SU-DHL-6 (cell line): ENCODE measurements at regions not wholly inside any gene's neighbourhood (a gene's known extent, or its start where the extent isn't known, plus 50 kb on each side); places are given as distances from the start of the nearest gene placed in this dataset.
"Not testable (repeated sequence)": the region's sequence is repeated elsewhere in the genome, so short reads cannot be mapped to it uniquely, and the experiment has no call there.

Source experiments
- H2AFZ ChIP-seq: fragments of 200-600 bp; sonication (generic); 2 replicates; pipeline ENCODE4 v1.6.1; 2014; ENCODE audit warnings: low read depth, mild to moderate bottlenecking, moderate library complexity, mixed read lengths, antibody characterized with exemption, low read length; ENCODE audit not compliant: severe bottlenecking
- H3F3A ChIP-seq: fragments of 200-600 bp; shearing (Covaris generic); 2 replicates; pipeline ENCODE4 v1.6.0; 2016; ENCODE audit warnings: antibody characterized with exemption, mild to moderate bottlenecking; ENCODE audit not compliant: insufficient read depth
- H3K27ac ChIP-seq: fragments of 200-600 bp; sonication (generic); 2 replicates; pipeline ENCODE4 v1.5.1; 2016; ENCODE audit warnings: low read depth, mild to moderate bottlenecking, low read length, moderate library complexity, mixed read lengths
- H3K27me3 ChIP-seq: fragments of 200-600 bp; sonication (generic), shearing (Covaris generic); 2 replicates; pipeline ENCODE4 v1.6.0; 2014; ENCODE audit warnings: mild to moderate bottlenecking, low read length
- H3K36me3 ChIP-seq: fragments of 200-600 bp; sonication (generic); 2 replicates; pipeline ENCODE4 v1.6.1; 2014; ENCODE audit warnings: mild to moderate bottlenecking, low read length, mixed read lengths
- H3K4me2 ChIP-seq: fragments of 300-600, 200-600 bp; shearing (Covaris generic), sonication (generic); 2 replicates; pipeline ENCODE4 v1.6.0; 2014; ENCODE audit warnings: low read length, low read depth, mild to moderate bottlenecking; ENCODE audit not compliant: poor library complexity, severe bottlenecking
- H3K4me3 ChIP-seq: fragments of 200-600 bp; sonication (generic); 2 replicates; pipeline ENCODE4 v1.5.1; 2014; ENCODE audit warnings: antibody characterized with exemption, low read length, mild to moderate bottlenecking, mixed read lengths; ENCODE audit not compliant: insufficient read depth, poor library complexity, severe bottlenecking
- H3K79me2 ChIP-seq: fragments of 200-600 bp; sonication (generic); 2 replicates; pipeline ENCODE4 v1.6.1; 2014; ENCODE audit warnings: mild to moderate bottlenecking, low read length, moderate library complexity; ENCODE audit not compliant: insufficient read depth
- H3K9ac ChIP-seq: fragments of 200-600 bp; sonication (generic); 2 replicates; pipeline ENCODE4 v1.7.0; 2014; ENCODE audit warnings: mild to moderate bottlenecking, low read length
- H3K9me2 ChIP-seq: fragments of 200-600 bp; sonication (generic); replicated peaks from 2 replicates; pipeline ENCODE4 v1.6.1; 2014; ENCODE audit warnings: low read length; ENCODE audit not compliant: insufficient read depth
- H3K9me3 ChIP-seq: fragments of 200-600 bp; sonication (generic); 2 replicates; pipeline ENCODE4 v1.6.1; 2014; ENCODE audit warnings: low read length, mixed read lengths; ENCODE audit not compliant: insufficient read depth
- H4K20me1 ChIP-seq: fragments of 200-600 bp; sonication (generic); 2 replicates; pipeline ENCODE4 v1.6.1; 2014; ENCODE audit warnings: low read depth, mild to moderate bottlenecking, antibody characterized with exemption, low read length, moderate library complexity, mixed read lengths
- CTCF ChIP-seq: fragments of 200-600 bp; sonication (generic); IDR thresholded peaks from one replicate; pipeline ENCODE4 v1.5.1; 2017; ENCODE audit warnings: antibody characterized with exemption, mild to moderate bottlenecking, low read length, moderate library complexity; ENCODE audit not compliant: insufficient read depth, poor library complexity, severe bottlenecking
- EZH2phosphoT487 ChIP-seq: fragments of 200-600 bp; sonication (generic), shearing (Covaris generic); conservative IDR thresholded peaks from 2 replicates; pipeline ENCODE4 v1.6.1; 2018; ENCODE audit warnings: mild to moderate bottlenecking, antibody characterized with exemption, low read length, moderate library complexity, mixed read lengths

GRCh38 chr6:112439432-112439831 lies 92.3 kb downstream of the RFPL4B start:
- H3K9me3 ChIP-seq, result no peaks in the 10 kb centered on the region
- no peaks in the 10 kb centered on the region for H3K9me2 ChIP-seq
- TF ChIP-seq CTCF, result no peak
- TF ChIP-seq EZH2phosphoT487, result no peak
- no peaks in the 10 kb centered on the region for H4K20me1 ChIP-seq
- H2AFZ ChIP-seq, result no peak overlapping the region
- H3K4me3 ChIP-seq, result no peak overlapping the region
- H3K27me3 ChIP-seq, result no peaks in the 10 kb centered on the region
- H3K4me2 ChIP-seq, result no peak overlapping the region
- no peak overlapping the region for H3K9ac ChIP-seq
- H3K79me2 ChIP-seq, result no peaks in the 10 kb centered on the region
- no peak overlapping the region for H3K27ac ChIP-seq
- no peaks in the 10 kb centered on the region for H3F3A ChIP-seq
- H3K36me3 ChIP-seq, result no peaks in the 10 kb centered on the region

DNA sequence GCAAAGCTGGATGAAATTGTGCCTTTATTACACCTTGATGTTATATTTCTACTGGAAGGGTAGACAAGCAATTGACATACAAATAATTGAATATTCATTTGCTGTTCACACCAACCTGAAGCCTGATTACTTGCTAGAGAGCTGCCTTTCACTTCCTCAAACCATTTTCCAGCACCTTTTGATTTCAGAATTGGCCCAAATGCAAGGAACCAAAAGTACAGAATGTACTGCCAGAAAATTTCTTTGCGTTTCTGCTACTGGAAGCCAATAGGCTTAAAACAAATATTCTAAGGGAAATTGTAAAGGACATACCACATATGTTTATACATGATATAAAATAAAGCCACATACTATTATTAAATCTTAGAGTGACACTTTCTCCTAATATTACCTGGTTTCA lies 94.5 kb downstream of the RFPL4B start:
- H3K9me2 ChIP-seq, result no peaks in the 10 kb centered on the region
- no peaks in the 10 kb centered on the region for H3F3A ChIP-seq
- no peaks in the 10 kb centered on the region for H4K20me1 ChIP-seq
- H3K4me2 ChIP-seq, result no peak overlapping the region
- TF ChIP-seq EZH2phosphoT487 (no peak), CTCF (no peak)
- no peaks in the 10 kb centered on the region for H3K27me3 ChIP-seq
- H3K9ac ChIP-seq, result no peak overlapping the region
- no peak overlapping the region for H2AFZ ChIP-seq
- H3K9me3 ChIP-seq, result no peaks in the 10 kb centered on the region
- H3K27ac ChIP-seq, result no peak overlapping the region
- H3K36me3 ChIP-seq, result no peaks in the 10 kb centered on the region
- no peak overlapping the region for H3K4me3 ChIP-seq
- H3K79me2 ChIP-seq, result no peaks in the 10 kb centered on the region

- Histone ChIP-seq H3K9me3 (no peaks in the 10 kb centered on the region), H3K9ac (no peak overlapping the region), H3F3A (no peaks in the 10 kb centered on the region), H3K4me3 (no peak overlapping the region), H3K4me2 (no peak overlapping the region), H3K27me3 (no peaks in the 10 kb centered on the region), H3K36me3 (no peaks in the 10 kb centered on the region), H3K9me2 (no peaks in the 10 kb centered on the region), H3K79me2 (no peaks in the 10 kb centered on the region), H3K27ac (no peak overlapping the region), H4K20me1 (no peaks in the 10 kb centered on the region), H2AFZ (no peak overlapping the region)
- TF ChIP-seq EZH2phosphoT487 (no peak), CTCF (no peak)
Observed at GRCh38 chr6:112443179-112444065, 96.3 kb downstream of the RFPL4B start.

DNA sequence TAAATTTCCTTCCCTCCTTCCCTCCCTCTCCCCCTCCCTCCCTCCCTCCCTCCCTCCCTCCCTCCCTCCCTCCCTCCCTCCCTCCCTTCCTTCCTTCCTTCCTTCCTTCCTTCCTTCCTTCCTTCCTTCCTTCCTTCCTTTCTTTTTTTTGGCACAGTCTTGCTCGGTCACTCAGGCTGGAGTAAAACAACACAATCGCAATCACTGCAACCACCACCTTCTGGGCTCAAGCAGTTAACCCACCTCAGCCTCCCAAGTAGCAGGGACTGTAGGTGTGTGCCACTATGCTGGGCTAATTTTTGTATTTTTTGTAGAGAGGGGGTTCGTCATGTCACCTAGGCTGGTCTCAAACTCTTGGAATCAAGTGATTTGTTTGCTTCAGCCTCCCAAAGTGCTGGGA lies 101.7 kb downstream of the RFPL4B start:
- not testable (repeated sequence) for H3K4me3 ChIP-seq, H3K9ac ChIP-seq, H3K4me2 ChIP-seq, H3K9me2 ChIP-seq, H3K79me2 ChIP-seq, H2AFZ ChIP-seq, H3K27ac ChIP-seq, H3F3A ChIP-seq, H3K36me3 ChIP-seq, H3K9me3 ChIP-seq, H3K27me3 ChIP-seq, H4K20me1 ChIP-seq
